Esophagus (tissue), 2 donors: ENCODE measurements at regions not wholly inside any gene's neighbourhood (a gene's known extent, or its start where the extent isn't known, plus 50 kb on each side); places are given as distances from the start of the nearest gene placed in this dataset.

Source experiments
- H3K27ac ChIP-seq, 2 donors: one replicate each; pipeline ENCODE4 v1.5.1; 2013; ENCODE audit warnings: low read depth in 2 of 2, mild to moderate bottlenecking in 2 of 2, inconsistent platforms in 1 of 2, low read length in 1 of 2, moderate library complexity in 1 of 2
- H3K27me3 ChIP-seq, 2 donors: one replicate each; pipeline ENCODE4 v1.6.1; 2013; ENCODE audit warnings: low read length in 2 of 2, control low read depth in 1 of 2, mild to moderate bottlenecking in 1 of 2; ENCODE audit not compliant: insufficient read depth in 2 of 2, control insufficient read depth in 1 of 2
- H3K36me3 ChIP-seq, 2 donors: one replicate each; pipeline ENCODE4 v1.6.1; 2013; ENCODE audit warnings: low read length in 1 of 2; ENCODE audit not compliant: control insufficient read depth in 2 of 2, insufficient read depth in 2 of 2
- H3K4me1 ChIP-seq, 2 donors: one replicate each; pipeline ENCODE4 v1.6.1; 2013; ENCODE audit warnings: low read length in 1 of 2; ENCODE audit not compliant: control insufficient read depth in 2 of 2, insufficient read depth in 2 of 2
- H3K4me3 ChIP-seq, 2 donors: one replicate each; pipeline ENCODE4 v1.5.1; 2013; ENCODE audit warnings: low read length in 2 of 2, mild to moderate bottlenecking in 2 of 2, low read depth in 1 of 2, moderate library complexity in 1 of 2
- H3K9me3 ChIP-seq, 2 donors: one replicate each; pipeline ENCODE4 v1.6.1; 2013; ENCODE audit warnings: mild to moderate bottlenecking in 2 of 2, low read depth in 1 of 2, low read length in 1 of 2, moderate library complexity in 1 of 2; ENCODE audit not compliant: control insufficient read depth in 2 of 2, insufficient read depth in 1 of 2
- WGBS, 2 donors: extraction: QIAGEN DNeasy Blood & Tissue Kit; methylation state at CpG; one replicate each; pipeline ENCODE4 v1.1.7; 2013; 5-methylcytosine and 5-hydroxymethylcytosine counted together
- donor health status: healthy with polysubstance abuse.
- donor health status: Bipolar disorder and iron deficiency.

GRCh38 chr13:105105471-105105870 is 1430.0 kb downstream of the EFNB2 start:
- H3K4me1 ChIP-seq = no peaks in the 10 kb centered on the region
- H3K27ac ChIP-seq = no peak overlapping the region
- H3K9me3 ChIP-seq = peaks cover 0 to 3% of the 10 kb centered on the region in 2 donors
- WGBS, 2 donors = 87 to 92% methylated on average over 4 of the region's 4 CpGs
- H3K27me3 ChIP-seq = no peaks in the 10 kb centered on the region
- no peaks in the 10 kb centered on the region for H3K36me3 ChIP-seq
- H3K4me3 ChIP-seq = no peak overlapping the region

DNA sequence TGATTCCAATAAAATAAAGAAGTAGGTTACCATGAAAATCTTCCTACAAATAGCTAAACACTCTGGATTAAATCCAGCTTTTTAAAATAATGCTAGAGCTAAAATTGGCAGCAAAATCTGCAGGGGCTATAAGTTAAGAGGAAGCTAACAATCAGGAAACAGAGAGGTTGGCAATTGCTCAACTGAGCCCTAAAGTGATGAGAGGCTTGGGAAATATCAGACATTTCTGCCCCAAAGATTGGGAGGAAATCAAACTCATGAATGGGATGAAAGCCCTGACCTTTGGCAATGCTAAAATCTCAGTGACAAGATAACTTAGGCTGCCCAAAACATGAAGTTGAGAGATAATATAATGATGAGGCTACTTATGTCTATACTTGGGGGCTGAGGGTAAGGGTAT is 1437.9 kb downstream of the EFNB2 start:
- Histone ChIP-seq H3K27me3 (no peaks in the 10 kb centered on the region), H3K9me3 (peaks cover 0 to 1% of the 10 kb centered on the region in 2 donors), H3K27ac (no peak overlapping the region), H3K4me1 (no peaks in the 10 kb centered on the region), H3K36me3 (no peaks in the 10 kb centered on the region), H3K4me3 (no peak overlapping the region)

- H3K27me3 ChIP-seq = no peaks in the 10 kb centered on the region
- no peaks in the 10 kb centered on the region for H3K9me3 ChIP-seq
- 63 to 64% methylated on average over 4 of the region's 4 CpGs for WGBS, 2 donors
- no peaks in the 10 kb centered on the region for H3K4me1 ChIP-seq
- no peaks in the 10 kb centered on the region for H3K36me3 ChIP-seq
- H3K4me3 ChIP-seq = no peak overlapping the region
- no peak overlapping the region for H3K27ac ChIP-seq
Observed at GRCh38 chr13:105089858-105090643, 1445.4 kb downstream of the EFNB2 start.

DNA sequence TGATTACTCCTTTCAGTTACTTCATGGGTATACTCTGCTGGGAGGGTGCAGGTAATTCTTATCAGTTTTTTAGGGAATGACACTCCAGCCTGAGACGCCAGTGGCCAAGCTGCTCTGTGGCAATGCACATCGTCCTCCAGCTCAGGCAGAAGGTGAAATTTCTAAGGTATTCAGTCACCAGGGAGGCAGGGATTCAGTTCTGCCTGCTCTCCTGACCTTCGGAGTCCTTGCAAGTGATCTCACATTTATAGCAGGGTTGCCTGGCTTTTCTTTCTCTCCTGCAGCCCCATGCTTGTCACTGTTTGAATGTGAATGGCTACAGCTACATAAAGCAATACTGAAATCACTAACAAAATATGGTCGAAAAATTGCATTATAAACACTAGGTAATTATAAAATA is 1447.5 kb downstream of the EFNB2 start:
- 72 to 75% methylated on average over 4 of the region's 4 CpGs for WGBS, 2 donors
- Histone ChIP-seq H3K27me3 (no peaks in the 10 kb centered on the region), H3K27ac (no peak overlapping the region), H3K36me3 (no peaks in the 10 kb centered on the region), H3K4me3 (no peak overlapping the region), H3K4me1 (no peaks in the 10 kb centered on the region), H3K9me3 (no peaks in the 10 kb centered on the region)

GRCh38 chr13:105084931-105085330 is 1450.5 kb downstream of the EFNB2 start:
- H3K27ac ChIP-seq = no peak overlapping the region
- H3K27me3 ChIP-seq = no peaks in the 10 kb centered on the region
- no peaks in the 10 kb centered on the region for H3K9me3 ChIP-seq
- H3K4me1 ChIP-seq = no peaks in the 10 kb centered on the region
- no peaks in the 10 kb centered on the region for H3K36me3 ChIP-seq
- H3K4me3 ChIP-seq = no peak overlapping the region
- 74 to 77% methylated on average over 5 of the region's 5 CpGs for WGBS, 2 donors

- H3K4me1 ChIP-seq = no peaks in the 10 kb centered on the region
- no peaks in the 10 kb centered on the region for H3K36me3 ChIP-seq
- no peaks in the 10 kb centered on the region for H3K27me3 ChIP-seq
- H3K4me3 ChIP-seq = no peak overlapping the region
- H3K27ac ChIP-seq = no peak overlapping the region
- 61 to 62% methylated on average over 3 of the region's 3 CpGs for WGBS, 2 donors
- H3K9me3 ChIP-seq = no peaks in the 10 kb centered on the region
Observed at GRCh38 chr13:105083992-105084391, 1451.5 kb downstream of the EFNB2 start.

- Histone ChIP-seq H3K9me3 (no peaks in the 10 kb centered on the region), H3K27me3 (no peaks in the 10 kb centered on the region), H3K4me1 (no peaks in the 10 kb centered on the region), H3K36me3 (no peaks in the 10 kb centered on the region), H3K27ac (no peak overlapping the region), H3K4me3 (no peak overlapping the region)
- WGBS, 2 donors = 82 to 83% methylated on average over 2 of the region's 2 CpGs
Observed at GRCh38 chr13:105074755-105075154, 1460.7 kb downstream of the EFNB2 start.

DNA sequence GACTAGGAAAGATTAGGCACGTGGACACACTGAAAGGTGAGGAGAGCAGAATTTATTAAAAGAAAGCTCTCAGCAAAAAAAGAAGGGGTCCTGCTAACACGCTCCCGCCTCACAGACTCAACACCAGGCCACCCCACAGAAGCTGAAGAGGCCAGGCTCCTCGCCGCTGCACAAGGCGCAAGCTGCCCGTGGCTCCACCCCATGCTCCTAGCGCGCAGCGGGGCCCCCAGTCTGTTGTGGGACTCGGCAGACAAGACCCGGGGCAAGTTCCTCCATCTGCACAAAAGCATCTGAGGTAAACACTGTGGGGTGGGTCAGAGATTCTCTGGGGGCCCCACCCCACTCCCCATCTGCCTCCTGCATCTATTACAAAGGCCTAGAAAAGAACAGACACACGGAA is 1462.4 kb downstream of the EFNB2 start:
- Histone ChIP-seq H3K27me3 (no peaks in the 10 kb centered on the region), H3K9me3 (no peaks in the 10 kb centered on the region), H3K36me3 (no peaks in the 10 kb centered on the region), H3K4me3 (no peak overlapping the region), H3K4me1 (no peaks in the 10 kb centered on the region), H3K27ac (no peak overlapping the region)
- WGBS, 2 donors = 94 to 97% methylated on average over 13 of the region's 13 CpGs

DNA sequence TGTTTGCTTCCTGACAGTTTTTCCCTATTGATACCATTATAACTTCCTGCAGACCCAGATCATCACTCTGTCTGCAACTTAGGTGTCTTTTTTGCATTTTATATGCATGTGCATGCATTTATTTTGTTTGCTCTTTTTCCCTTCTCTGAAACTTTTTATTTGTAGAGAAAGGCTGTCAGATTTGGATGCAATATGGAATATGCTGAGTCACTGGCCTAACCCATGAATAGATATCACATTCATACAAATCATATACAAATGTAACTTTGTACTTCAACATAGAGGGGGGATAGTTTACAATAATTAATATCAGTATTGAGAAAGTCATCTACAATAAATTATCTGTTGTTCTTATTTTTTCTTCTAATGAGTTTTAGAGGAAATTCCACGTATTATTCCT is 1465.0 kb downstream of the EFNB2 start:
- Histone ChIP-seq H3K36me3 (no peaks in the 10 kb centered on the region), H3K27me3 (no peaks in the 10 kb centered on the region), H3K4me3 (no peak overlapping the region), H3K4me1 (no peaks in the 10 kb centered on the region), H3K9me3 (no peaks in the 10 kb centered on the region), H3K27ac (no peak overlapping the region)
- WGBS, 2 donors = 86 to 89% methylated on average over 1 of the region's 1 CpG

DNA sequence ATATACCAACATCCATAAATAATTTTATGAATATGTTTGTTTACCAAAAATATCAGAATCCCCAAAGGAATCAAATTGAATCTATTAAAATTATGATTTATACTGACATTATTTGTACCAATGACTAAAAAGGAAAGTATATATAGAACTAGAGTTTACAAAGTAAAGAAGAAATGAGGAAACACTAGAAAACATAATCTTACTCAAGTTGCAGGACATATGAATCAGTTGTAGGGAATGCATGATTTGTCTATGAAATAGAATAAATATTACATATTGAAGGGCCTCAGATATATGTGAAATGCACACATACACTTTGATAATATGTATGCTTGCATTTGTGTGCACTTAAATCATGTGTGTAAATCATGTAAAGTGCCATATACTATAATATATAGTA is 1466.4 kb downstream of the EFNB2 start:
- peaks cover 0 to under 1% of the 10 kb centered on the region in 2 donors for H3K9me3 ChIP-seq
- H3K27me3 ChIP-seq = no peaks in the 10 kb centered on the region
- no peaks in the 10 kb centered on the region for H3K4me1 ChIP-seq
- H3K36me3 ChIP-seq = no peaks in the 10 kb centered on the region
- no peak overlapping the region for H3K4me3 ChIP-seq
- H3K27ac ChIP-seq = no peak overlapping the region
